SK-N-SH (cell line): ENCODE measurements at regions not wholly inside any gene's neighbourhood (a gene's known extent, or its start where the extent isn't known, plus 50 kb on each side); places are given as distances from the start of the nearest gene placed in this dataset.

Source experiments
- CTCF ChIP-seq: fragments of 200-600 bp; sonication (generic); IDR thresholded peaks from 2 replicates; pipeline ENCODE4 v1.6.1; 2017; ENCODE audit warnings: antibody characterized with exemption, mild to moderate bottlenecking, moderate library complexity
- MAX ChIP-seq: IDR thresholded peaks from 2 replicates; pipeline ENCODE4 v1.4.0; 2012; ENCODE audit warnings: low read depth
- MXI1 ChIP-seq: IDR thresholded peaks from 2 replicates; pipeline ENCODE4 v1.6.1; 2012; ENCODE audit warnings: mild to moderate bottlenecking, low read depth, low read length, improper control_type of control experiment
- PBX3 ChIP-seq: IDR thresholded peaks from 2 replicates; pipeline ENCODE4; 2012
- RAD21 ChIP-seq: IDR thresholded peaks from 2 replicates; pipeline ENCODE4 v1.6.1; 2012; ENCODE audit warnings: mild to moderate bottlenecking, low read length
- REST ChIP-seq: IDR thresholded peaks from 2 replicates; pipeline ENCODE4 v1.6.1; 2012; ENCODE audit warnings: mild to moderate bottlenecking, low read depth, low read length, moderate library complexity
- TAF1 ChIP-seq: IDR thresholded peaks from 2 replicates; pipeline ENCODE4 v1.6.1; 2012; ENCODE audit warnings: low read depth, mild to moderate bottlenecking, low read length, moderate library complexity, borderline replicate concordance
- TCF12 ChIP-seq: IDR thresholded peaks from 2 replicates; pipeline ENCODE4 v1.4.0; 2012
- TEAD4 ChIP-seq: IDR thresholded peaks from 2 replicates; pipeline ENCODE4 v1.4.0; 2012; ENCODE audit warnings: mild to moderate bottlenecking, borderline replicate concordance; ENCODE audit not compliant: insufficient read depth

GRCh38 chr11:122305426-122306320 lies 189.7 kb upstream of the BLID start:
- TF ChIP-seq CTCF (no peak), REST (no peak), RAD21 (no peak), PBX3 (no peak), TCF12 (no peak), MAX (no peak), MXI1 (no peak), TEAD4 (no peak), TAF1 (no peak)
